SH-SY5Y (cell line): ENCODE measurements at regions not wholly inside any gene's neighbourhood (a gene's known extent, or its start where the extent isn't known, plus 50 kb on each side); places are given as distances from the start of the nearest gene placed in this dataset.

Source experiments
- GATA2 ChIP-seq: IDR thresholded peaks from 2 replicates; pipeline ENCODE4 v1.6.1; 2011; ENCODE audit warnings: mild to moderate bottlenecking, low read depth, low read length
- GATA3 ChIP-seq: IDR thresholded peaks from 2 replicates; pipeline ENCODE4 v1.6.1; 2011; ENCODE audit warnings: low read depth, mild to moderate bottlenecking, low read length, moderate library complexity

GRCh38 chr14:71166180-71166837 lies 259.1 kb downstream of the PCNX1 start:
- TF ChIP-seq GATA2 (no peak), GATA3 (no peak)
